ENCODE measurements at regions not wholly inside any gene's neighbourhood (a gene's known extent, or its start where the extent isn't known, plus 50 kb on each side); places are given as distances from the start of the nearest gene placed in this dataset.

- DNase-seq (ENCODE audit: low read depth, low spot score): no peak
- no peak overlapping the region for H3K27ac ChIP-seq
These were observed 189.3 kb upstream of the VGLL2 start for GRCh38 chr6:117076076-117076475.

GRCh38 chr6:117077300-117077699 lies 188.1 kb upstream of the VGLL2 start:
- H3K27ac ChIP-seq: no peak overlapping the region
- no peak for DNase-seq (ENCODE audit: low read depth, low spot score)

- no peak overlapping the region for H3K27ac ChIP-seq
- no peak for DNase-seq (ENCODE audit: low read depth, low spot score)
These were observed 186.7 kb upstream of the VGLL2 start for GRCh38 chr6:117078624-117079023.

- no peak overlapping the region for H3K27ac ChIP-seq
- DNase-seq (ENCODE audit: low read depth, low spot score): no peak
These were observed 185.4 kb upstream of the VGLL2 start for GRCh38 chr6:117079951-117080350.

- no peak overlapping the region for H3K27ac ChIP-seq
- no peak for DNase-seq (ENCODE audit: low read depth, low spot score)
These were observed 175.8 kb upstream of the VGLL2 start for GRCh38 chr6:117089604-117090003.

- DNase-seq (ENCODE audit: low read depth, low spot score): no peak
- no peak overlapping the region for H3K27ac ChIP-seq
These were observed 155.2 kb upstream of the VGLL2 start for GRCh38 chr6:117110146-117110545.

GRCh38 chr6:117110737-117111136 lies 154.6 kb upstream of the VGLL2 start:
- H3K27ac ChIP-seq: no peak overlapping the region
- DNase-seq (ENCODE audit: low read depth, low spot score): no peak

- no peak overlapping the region for H3K27ac ChIP-seq
- no peak for DNase-seq (ENCODE audit: low read depth, low spot score)
These were observed 147.7 kb upstream of the VGLL2 start for GRCh38 chr6:117117652-117118051.

GRCh38 chr6:117118490-117118889 lies 146.9 kb upstream of the VGLL2 start:
- no peak for DNase-seq (ENCODE audit: low read depth, low spot score)
- H3K27ac ChIP-seq: no peak overlapping the region

- no peak for DNase-seq (ENCODE audit: low read depth, low spot score)
- no peak overlapping the region for H3K27ac ChIP-seq
These were observed 139.1 kb upstream of the VGLL2 start for GRCh38 chr6:117126213-117126612.

GRCh38 chr6:117128052-117128451 lies 137.3 kb upstream of the VGLL2 start:
- no peak overlapping the region for H3K27ac ChIP-seq
- no peak for DNase-seq (ENCODE audit: low read depth, low spot score)

GRCh38 chr6:117130125-117130524 lies 135.2 kb upstream of the VGLL2 start:
- H3K27ac ChIP-seq: no peak overlapping the region
- DNase-seq (ENCODE audit: low read depth, low spot score): no peak

- no peak overlapping the region for H3K27ac ChIP-seq
- DNase-seq (ENCODE audit: low read depth, low spot score): no peak
These were observed 128.7 kb upstream of the VGLL2 start for GRCh38 chr6:117136702-117137101.

GRCh38 chr6:117137711-117138110 lies 127.6 kb upstream of the VGLL2 start:
- no peak for DNase-seq (ENCODE audit: low read depth, low spot score)

GRCh38 chr6:117138425-117138824 lies 126.9 kb upstream of the VGLL2 start:
- no peak for DNase-seq (ENCODE audit: low read depth, low spot score)
- no peak overlapping the region for H3K27ac ChIP-seq

More at GRCh38 chr6:117137711-117138110, 127.6 kb upstream of the VGLL2 start:
- H3K27ac ChIP-seq: no peak overlapping the region

GRCh38 chr6:117138920-117139319 lies 126.4 kb upstream of the VGLL2 start:
- no peak for DNase-seq (ENCODE audit: low read depth, low spot score)
- H3K27ac ChIP-seq: no peak overlapping the region

- no peak for DNase-seq (ENCODE audit: low read depth, low spot score)
- no peak overlapping the region for H3K27ac ChIP-seq
These were observed 123.2 kb upstream of the VGLL2 start for GRCh38 chr6:117142142-117142541.

GRCh38 chr6:117142995-117143394 lies 122.4 kb upstream of the VGLL2 start:
- no peak for DNase-seq (ENCODE audit: low read depth, low spot score)
- no peak overlapping the region for H3K27ac ChIP-seq

GRCh38 chr6:117143647-117144046 lies 121.7 kb upstream of the VGLL2 start:
- no peak overlapping the region for H3K27ac ChIP-seq
- no peak for DNase-seq (ENCODE audit: low read depth, low spot score)

GRCh38 chr6:117145940-117146339 lies 119.4 kb upstream of the VGLL2 start:
- H3K27ac ChIP-seq: no peak overlapping the region
- DNase-seq (ENCODE audit: low read depth, low spot score): no peak

- DNase-seq (ENCODE audit: low read depth, low spot score): no peak
- no peak overlapping the region for H3K27ac ChIP-seq
These were observed 116.0 kb upstream of the VGLL2 start for GRCh38 chr6:117149324-117149723.

GRCh38 chr6:117156741-117157140 lies 108.6 kb upstream of the VGLL2 start:
- no peak overlapping the region for H3K27ac ChIP-seq
- no peak for DNase-seq (ENCODE audit: low read depth, low spot score)

GRCh38 chr6:117157448-117157847 lies 107.9 kb upstream of the VGLL2 start:
- no peak overlapping the region for H3K27ac ChIP-seq
- no peak for DNase-seq (ENCODE audit: low read depth, low spot score)

Measured in epithelial cell of prostate (primary cell).